Gastroesophageal sphincter (tissue), 4 donors: ENCODE measurements at regions not wholly inside any gene's neighbourhood (a gene's known extent, or its start where the extent isn't known, plus 50 kb on each side); places are given as distances from the start of the nearest gene placed in this dataset.

Experiments
- ATAC-seq: fragments of 150-250 bp; one replicate; pipeline ENCODE4 v1.9.1; 2016; ENCODE audit warnings: mild to moderate bottlenecking, moderate library complexity
- H3K27ac ChIP-seq, 4 donors: fragments of 200-600 bp; sonication (generic) in 3 of 4; 1 replicate in 3 of 4; 2 replicates in 1 of 4; pipeline ENCODE4 v1.5.1; 2016 to 2019
- H3K27me3 ChIP-seq: fragments of 200-600 bp; sonication (generic); one replicate; pipeline ENCODE4 v1.5.1; 2019
- H3K36me3 ChIP-seq, 2 donors: fragments of 200-600 bp; sonication (generic); one replicate each; pipeline ENCODE4 v1.5.1; 2019; ENCODE audit warnings: control low read depth in 1 of 2
- H3K4me1 ChIP-seq, 3 donors: fragments of 200-600 bp; sonication (generic); 1 replicate in 2 of 3; 2 replicates in 1 of 3; pipeline ENCODE4 v1.5.1; 2016 to 2019; ENCODE audit warnings: control low read depth in 2 of 3
- H3K4me3 ChIP-seq, 2 donors: fragments of 200-600 bp; sonication (generic); one replicate each; pipeline ENCODE4 v1.5.1; 2019; ENCODE audit warnings: mild to moderate bottlenecking in 1 of 2, moderate library complexity in 1 of 2
- H3K9me3 ChIP-seq, 3 donors: fragments of 200-600 bp; sonication (generic); one replicate each; pipeline ENCODE4 v1.5.1; 2017 to 2019; ENCODE audit warnings: control low read depth in 2 of 3
- EP300 ChIP-seq: sonication (generic); formaldehyde crosslinking; IDR thresholded peaks from one replicate; pipeline ENCODE4 v1.6.1; 2017; ENCODE audit warnings: antibody characterized with exemption, mild to moderate bottlenecking
- POLR2A ChIP-seq, 2 donors: fragments of 450-650 bp; IDR thresholded peaks; one replicate each; pipeline ENCODE4 v1.6.1; 2017; ENCODE audit warnings: antibody characterized with exemption in 2 of 2, mild to moderate bottlenecking in 2 of 2, moderate library complexity in 1 of 2
- POLR2AphosphoS5 ChIP-seq: sonication (generic); formaldehyde crosslinking; IDR thresholded peaks from one replicate; pipeline ENCODE4 v1.6.1; 2017; ENCODE audit warnings: antibody characterized with exemption
- WGBS, 2 donors: methylation state at CpG; one replicate each; pipeline ENCODE4 v1.1.5; 2018; ENCODE audit warnings: low coverage in 1 of 2; 5-methylcytosine and 5-hydroxymethylcytosine counted together
- TF ChIP-seq, protein P1 (sequence below), 4 experiments: fragments of 200-600 bp in 2 of 4; fragments of 450-650 bp in 2 of 4; sonication (generic) in 1 of 4; IDR thresholded peaks; one replicate each; pipeline ENCODE4 v1.5.1; 2017 to 2019; ENCODE audit warnings: antibody characterized with exemption in 4 of 4, mild to moderate bottlenecking in 2 of 4, moderate library complexity in 2 of 4

DNA sequence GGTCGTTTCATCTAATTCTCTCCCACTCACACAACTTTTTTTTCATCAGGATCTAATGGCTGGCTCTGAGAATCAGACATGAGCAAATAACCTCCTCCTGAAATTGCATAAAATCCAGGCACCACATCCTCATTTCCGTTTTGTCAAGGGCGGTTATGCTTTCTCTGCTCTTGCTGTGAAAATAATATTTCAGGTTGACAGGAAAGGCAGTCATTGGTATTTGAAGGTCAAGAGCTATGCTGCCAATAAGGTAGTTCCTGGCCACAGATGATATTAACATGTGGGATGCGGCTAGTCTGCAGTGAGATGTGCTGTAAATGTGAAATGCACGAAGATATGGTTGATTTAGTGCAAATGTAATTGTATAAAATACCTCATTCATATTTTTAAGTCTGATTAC is 870.2 kb upstream of the TMEM132C start:
- TF ChIP-seq, protein P1, sequence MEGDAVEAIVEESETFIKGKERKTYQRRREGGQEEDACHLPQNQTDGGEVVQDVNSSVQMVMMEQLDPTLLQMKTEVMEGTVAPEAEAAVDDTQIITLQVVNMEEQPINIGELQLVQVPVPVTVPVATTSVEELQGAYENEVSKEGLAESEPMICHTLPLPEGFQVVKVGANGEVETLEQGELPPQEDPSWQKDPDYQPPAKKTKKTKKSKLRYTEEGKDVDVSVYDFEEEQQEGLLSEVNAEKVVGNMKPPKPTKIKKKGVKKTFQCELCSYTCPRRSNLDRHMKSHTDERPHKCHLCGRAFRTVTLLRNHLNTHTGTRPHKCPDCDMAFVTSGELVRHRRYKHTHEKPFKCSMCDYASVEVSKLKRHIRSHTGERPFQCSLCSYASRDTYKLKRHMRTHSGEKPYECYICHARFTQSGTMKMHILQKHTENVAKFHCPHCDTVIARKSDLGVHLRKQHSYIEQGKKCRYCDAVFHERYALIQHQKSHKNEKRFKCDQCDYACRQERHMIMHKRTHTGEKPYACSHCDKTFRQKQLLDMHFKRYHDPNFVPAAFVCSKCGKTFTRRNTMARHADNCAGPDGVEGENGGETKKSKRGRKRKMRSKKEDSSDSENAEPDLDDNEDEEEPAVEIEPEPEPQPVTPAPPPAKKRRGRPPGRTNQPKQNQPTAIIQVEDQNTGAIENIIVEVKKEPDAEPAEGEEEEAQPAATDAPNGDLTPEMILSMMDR (IDR thresholded peaks at IDR 0.05): no peak
- no peak for TF ChIP-seq POLR2AphosphoS5
- TF ChIP-seq POLR2A (IDR thresholded peaks at IDR 0.05): no peak
- TF ChIP-seq EP300: no peak
- Histone ChIP-seq H3K27me3 (no peaks in the 10 kb centered on the region), H3K4me3 (no peak overlapping the region), H3K9me3 (no peaks in the 10 kb centered on the region), H3K36me3 (no peaks in the 10 kb centered on the region), H3K27ac (no peak overlapping the region), H3K4me1 (no peaks in the 10 kb centered on the region)
- no peak for ATAC-seq
- 55 to 57% methylated on average over 5 of the region's 5 CpGs for WGBS, 2 donors

DNA sequence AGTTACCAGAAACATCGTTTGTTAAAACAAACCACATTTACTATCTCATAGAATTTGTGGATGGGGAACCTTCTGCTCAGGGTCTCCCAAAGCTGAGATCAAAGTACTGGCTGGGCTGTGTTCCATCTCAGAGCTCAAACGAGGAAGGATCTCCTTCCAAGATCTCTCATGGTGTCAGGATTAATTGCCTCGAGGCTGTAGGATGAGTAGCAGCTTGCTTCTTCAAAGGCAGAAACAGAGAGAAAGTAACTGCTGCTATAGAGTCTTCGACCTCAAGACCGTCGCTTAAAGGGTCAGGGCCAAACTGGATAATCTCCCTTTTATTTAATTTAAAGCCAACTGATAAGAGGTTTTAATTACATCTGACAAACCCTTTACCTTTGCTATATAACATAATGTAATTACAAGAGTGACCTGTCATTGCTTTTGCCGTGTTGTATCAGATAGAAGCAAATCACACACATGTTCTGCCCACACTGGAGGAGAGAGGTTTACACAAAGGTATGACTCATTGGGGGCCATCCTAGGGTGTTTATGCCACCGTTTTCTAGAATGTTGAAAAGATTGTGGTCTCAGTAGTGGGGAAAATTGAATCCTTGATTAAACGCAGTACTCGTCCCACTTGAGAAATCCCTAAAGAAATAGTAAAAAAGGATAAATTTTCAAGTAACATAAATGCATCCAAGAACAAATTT is 868.8 kb upstream of the TMEM132C start:
- H3K27me3 ChIP-seq: no peaks in the 10 kb centered on the region
- no peaks in the 10 kb centered on the region for H3K36me3 ChIP-seq
- H3K27ac ChIP-seq: no peak overlapping the region
- no peak overlapping the region for H3K4me3 ChIP-seq
- no peaks in the 10 kb centered on the region for H3K9me3 ChIP-seq
- no peaks in the 10 kb centered on the region for H3K4me1 ChIP-seq
- 29 to 40% methylated on average over 6 to 10 of the region's 10 CpGs for WGBS, 2 donors
- ATAC-seq: no peak
- TF ChIP-seq EP300 (no peak), POLR2A (IDR thresholded peaks at IDR 0.05) (no peak), POLR2AphosphoS5 (no peak)
- TF ChIP-seq, protein P1 (IDR thresholded peaks at IDR 0.05): no peak

DNA sequence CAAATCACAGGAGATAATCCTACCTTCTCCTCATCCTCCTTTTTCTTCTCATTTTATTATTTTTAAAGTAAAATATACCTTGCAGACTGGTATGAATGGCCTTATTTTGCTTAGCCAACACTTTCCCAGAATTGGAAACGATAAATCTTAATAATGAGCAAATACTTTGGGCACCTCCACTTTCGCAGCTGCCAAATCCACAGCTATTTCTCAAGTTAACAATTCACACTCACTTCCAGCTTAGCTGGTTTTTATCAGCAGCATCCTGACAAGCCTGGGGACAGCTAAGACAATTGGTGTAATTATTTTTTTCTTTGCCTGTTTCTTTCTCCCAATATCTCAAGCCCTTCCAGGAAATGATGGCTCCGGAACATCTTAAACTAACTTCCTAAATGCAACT is 867.5 kb upstream of the TMEM132C start:
- no peak overlapping the region for H3K4me3 ChIP-seq
- WGBS, 2 donors: 25 to 49% methylated on average over 2 to 3 of the region's 3 CpGs

DNA sequence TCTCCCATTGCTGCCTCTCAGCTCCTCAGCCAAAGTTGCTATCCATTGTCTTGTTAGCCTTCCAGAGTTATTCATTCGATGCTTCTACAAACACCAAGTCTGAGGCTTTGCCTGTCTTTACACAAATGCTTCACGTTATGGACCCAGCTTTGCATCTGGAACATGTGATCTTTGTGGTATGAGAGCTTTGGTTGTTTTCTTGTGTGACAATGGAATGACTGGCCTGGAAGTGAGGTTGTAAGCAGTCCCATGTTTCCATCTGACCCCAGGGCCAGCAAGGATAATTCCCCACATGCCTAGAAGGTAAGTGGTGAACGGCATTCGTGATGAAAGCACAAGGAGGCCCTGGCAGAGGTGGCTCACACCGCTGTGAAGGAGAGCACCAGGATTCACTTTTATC is 866.7 kb upstream of the TMEM132C start:
- ATAC-seq: no peak
- no peaks in the 10 kb centered on the region for H3K36me3 ChIP-seq
- H3K9me3 ChIP-seq: no peaks in the 10 kb centered on the region
- H3K4me3 ChIP-seq: no peak overlapping the region
- H3K4me1 ChIP-seq: no peaks in the 10 kb centered on the region
- no peaks in the 10 kb centered on the region for H3K27me3 ChIP-seq
- TF ChIP-seq POLR2A (IDR thresholded peaks at IDR 0.05) (no peak), EP300 (no peak), POLR2AphosphoS5 (no peak)
- TF ChIP-seq, protein P1 (IDR thresholded peaks at IDR 0.05): no peak
- 65 to 67% methylated on average over 5 of the region's 5 CpGs for WGBS, 2 donors
- H3K27ac ChIP-seq: no peak overlapping the region

More for the DNA sequence above, 867.5 kb upstream of the TMEM132C start:
- Histone ChIP-seq H3K4me1 (no peaks in the 10 kb centered on the region), H3K36me3 (no peaks in the 10 kb centered on the region), H3K27ac (no peak overlapping the region), H3K27me3 (no peaks in the 10 kb centered on the region), H3K9me3 (no peaks in the 10 kb centered on the region)
- no peak for ATAC-seq
- no peak for TF ChIP-seq EP300
- TF ChIP-seq POLR2AphosphoS5: no peak
- TF ChIP-seq POLR2A (IDR thresholded peaks at IDR 0.05): no peak
- TF ChIP-seq, protein P1 (IDR thresholded peaks at IDR 0.05): no peak

DNA sequence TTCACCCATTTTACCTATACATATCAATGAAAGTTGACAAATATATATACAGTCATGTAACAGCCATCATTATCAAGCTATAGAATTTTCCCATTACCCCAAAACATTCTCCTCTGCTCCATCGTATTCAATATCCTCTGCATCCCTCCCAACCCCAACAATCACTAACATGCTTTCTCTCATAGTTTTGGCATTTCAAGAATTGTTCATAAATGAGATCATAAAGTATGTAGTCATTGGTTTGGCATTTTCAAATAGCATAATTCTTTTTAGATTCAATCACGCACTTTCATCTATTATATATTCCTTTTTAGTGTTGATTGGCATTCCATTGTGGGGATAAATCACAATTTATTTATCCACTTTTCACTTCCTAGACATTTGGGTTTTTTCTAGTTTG is 866.0 kb upstream of the TMEM132C start:
- Histone ChIP-seq H3K9me3 (no peaks in the 10 kb centered on the region), H3K4me3 (no peak overlapping the region), H3K27me3 (peaks cover 3% of the 10 kb centered on the region), H3K4me1 (no peaks in the 10 kb centered on the region), H3K27ac (no peak overlapping the region), H3K36me3 (no peaks in the 10 kb centered on the region)
- no peak for ATAC-seq
- 68 to 77% methylated on average over 2 of the region's 2 CpGs for WGBS, 2 donors
- TF ChIP-seq EP300: no peak
- TF ChIP-seq, protein P1 (IDR thresholded peaks at IDR 0.05): no peak
- TF ChIP-seq POLR2AphosphoS5: no peak
- TF ChIP-seq POLR2A (IDR thresholded peaks at IDR 0.05): no peak
